SW 1271 (cell line): ENCODE measurements at regions not wholly inside any gene's neighbourhood (a gene's known extent, or its start where the extent isn't known, plus 50 kb on each side); places are given as distances from the start of the nearest gene placed in this dataset.
"Not testable (repeated sequence)": the region's sequence is repeated elsewhere in the genome, so short reads cannot be mapped to it uniquely, and the experiment has no call there.

Experiments used
- DNase-seq, 2 experiments: peaks; one replicate each; lab custom pipeline; 2025; lab: John Stamatoyannopoulos, UW

- no peak for DNase-seq
These were observed 253.7 kb upstream of the ANXA10 start for GRCh38 chr4:167838686-167839085.

DNA sequence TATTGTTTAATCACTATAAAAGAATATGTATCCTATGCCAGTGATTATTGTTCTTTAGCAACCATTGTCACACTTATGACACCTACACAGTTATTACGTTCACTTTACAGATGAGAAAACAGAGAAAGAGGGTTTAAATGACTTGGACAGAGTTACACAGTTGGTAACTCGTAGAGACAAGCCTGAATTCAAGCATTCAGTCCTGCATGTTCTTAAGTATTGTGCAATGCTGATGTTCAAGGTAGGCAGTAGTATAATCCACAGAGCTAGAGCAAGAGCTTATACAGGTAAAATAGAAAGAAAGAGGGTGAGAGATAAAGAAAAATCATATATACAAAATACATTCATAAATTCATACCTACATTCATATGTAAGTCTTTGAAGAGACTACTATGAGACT, 249.8 kb upstream of the ANXA10 start:
- DNase-seq = no peak

DNA sequence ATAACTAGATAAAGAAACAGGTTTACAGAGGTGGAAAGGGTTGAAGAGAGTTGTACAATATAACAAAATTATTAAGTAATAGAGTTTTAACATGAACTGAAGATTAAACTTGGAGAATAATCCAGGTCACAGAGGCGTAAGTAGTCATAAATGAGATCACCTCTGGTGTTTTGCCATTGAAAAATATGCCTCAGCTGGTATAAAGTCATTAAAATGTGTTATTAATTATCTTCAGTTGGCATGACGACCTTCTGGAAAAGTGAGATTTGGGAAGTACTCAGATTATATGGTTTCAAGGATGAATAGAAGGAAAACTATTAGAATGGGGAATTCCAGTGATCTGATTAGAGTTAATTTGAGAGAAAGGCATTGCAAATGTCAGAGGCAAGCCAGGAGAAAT, 237.5 kb upstream of the ANXA10 start:
- no peak for DNase-seq

- DNase-seq = not testable (repeated sequence)
These were observed 234.2 kb upstream of the ANXA10 start for GRCh38 chr4:167858127-167858526.

DNA sequence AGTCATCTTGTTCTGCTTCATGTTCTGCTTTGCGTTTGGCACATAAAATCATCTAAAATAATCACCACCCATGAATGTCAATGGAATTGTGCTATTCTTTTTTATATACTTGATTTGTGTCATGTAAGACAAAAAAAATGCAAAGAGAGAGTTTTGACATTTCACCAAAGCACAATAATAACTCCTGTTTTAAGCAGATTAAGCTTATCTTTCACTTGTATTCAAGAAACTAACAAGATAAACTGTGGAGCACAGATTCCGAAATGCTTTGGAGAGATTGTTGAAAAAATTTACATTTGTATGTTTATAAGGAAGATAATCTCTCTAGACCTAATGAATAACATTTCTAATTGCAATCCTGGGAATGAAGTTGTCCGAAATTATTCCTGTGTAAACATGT, 225.1 kb upstream of the ANXA10 start:
- DNase-seq = no peak

- no peak for DNase-seq
These were observed 224.2 kb upstream of the ANXA10 start for GRCh38 chr4:167868163-167868562.

GRCh38 chr4:167873496-167873895, 218.8 kb upstream of the ANXA10 start:
- DNase-seq = no peak

- DNase-seq = not testable (repeated sequence)
These were observed 216.2 kb upstream of the ANXA10 start for GRCh38 chr4:167876091-167876490.

DNA sequence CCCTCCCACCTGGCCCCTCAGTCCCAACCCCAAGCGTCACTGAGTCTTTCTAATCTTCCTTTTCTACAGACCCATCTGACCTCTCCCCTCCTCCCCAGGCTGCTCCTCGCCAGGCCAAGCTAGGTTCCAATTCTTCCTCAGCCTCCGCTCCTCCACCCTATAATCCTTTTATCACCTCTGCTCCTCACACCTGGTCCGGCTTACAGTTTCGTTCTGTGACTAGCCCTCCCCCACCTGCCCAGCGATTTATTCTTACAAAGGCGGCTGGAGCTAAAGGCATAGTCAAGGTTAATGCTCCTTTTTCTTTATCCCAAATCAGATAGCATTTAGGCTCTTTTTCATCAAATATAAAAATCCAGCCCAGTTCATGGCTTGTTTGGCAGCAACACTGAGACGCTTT, 214.5 kb upstream of the ANXA10 start:
- DNase-seq = not testable (repeated sequence)

DNA sequence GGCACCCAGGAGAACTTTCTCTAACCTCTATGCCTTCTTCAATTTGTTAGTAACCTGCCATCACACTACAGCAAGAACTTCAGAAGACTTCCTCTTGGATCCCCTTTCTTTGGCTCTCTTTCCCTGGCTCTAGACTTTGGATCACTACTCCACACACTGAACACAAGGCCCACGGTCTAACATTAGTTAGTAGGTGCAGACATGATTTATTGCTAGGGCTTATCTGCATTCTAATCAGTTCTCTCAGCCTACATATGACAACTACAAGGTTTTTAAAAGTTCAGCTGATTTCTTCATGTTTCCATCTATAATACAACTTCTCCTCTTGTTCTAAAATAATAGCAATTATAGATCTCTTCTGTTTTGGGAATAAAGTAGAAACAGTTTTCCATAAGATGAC, 209.1 kb upstream of the ANXA10 start:
- no peak for DNase-seq

DNA sequence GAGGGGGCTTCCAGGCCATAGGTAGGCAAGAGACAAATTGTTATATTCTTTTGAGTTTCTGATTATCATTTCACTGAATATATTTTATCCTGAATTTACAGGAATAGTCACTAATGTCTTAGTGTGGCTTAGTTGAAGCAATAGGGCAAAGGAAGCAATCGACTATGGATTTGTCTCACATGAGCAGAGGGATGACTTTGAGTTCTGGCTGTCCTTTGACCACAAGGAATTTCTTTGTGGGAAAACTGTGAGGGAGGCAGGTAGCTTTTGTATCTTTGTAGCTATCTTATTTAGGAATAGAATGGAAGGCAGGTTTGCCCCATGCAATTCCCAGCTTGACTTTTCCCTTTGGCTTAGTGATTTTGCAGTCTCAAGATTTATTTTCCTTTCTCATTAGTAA, 207.3 kb upstream of the ANXA10 start:
- DNase-seq = no peak

GRCh38 chr4:167885872-167886271, 206.5 kb upstream of the ANXA10 start:
- no peak for DNase-seq

- DNase-seq = no peak
These were observed 204.6 kb upstream of the ANXA10 start for GRCh38 chr4:167887726-167888125.

DNA sequence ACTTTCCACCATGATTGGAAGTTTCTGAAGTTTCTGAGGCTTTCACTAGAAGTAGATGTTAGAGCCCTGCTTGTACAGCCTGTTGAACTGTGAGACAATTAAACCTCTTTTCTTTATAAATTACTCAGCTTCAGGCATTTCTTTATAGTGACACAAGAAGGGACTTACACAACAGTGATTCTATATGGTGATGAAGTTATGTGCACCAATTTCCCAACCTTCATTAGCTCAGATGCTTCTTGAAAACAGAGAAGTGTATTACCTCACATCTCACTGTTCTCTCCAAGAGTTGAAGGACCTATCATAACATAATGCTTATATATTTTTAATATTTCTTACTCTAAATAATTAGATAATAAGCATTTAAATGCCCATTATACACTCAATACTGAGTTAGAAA, 202.1 kb upstream of the ANXA10 start:
- no peak for DNase-seq

DNA sequence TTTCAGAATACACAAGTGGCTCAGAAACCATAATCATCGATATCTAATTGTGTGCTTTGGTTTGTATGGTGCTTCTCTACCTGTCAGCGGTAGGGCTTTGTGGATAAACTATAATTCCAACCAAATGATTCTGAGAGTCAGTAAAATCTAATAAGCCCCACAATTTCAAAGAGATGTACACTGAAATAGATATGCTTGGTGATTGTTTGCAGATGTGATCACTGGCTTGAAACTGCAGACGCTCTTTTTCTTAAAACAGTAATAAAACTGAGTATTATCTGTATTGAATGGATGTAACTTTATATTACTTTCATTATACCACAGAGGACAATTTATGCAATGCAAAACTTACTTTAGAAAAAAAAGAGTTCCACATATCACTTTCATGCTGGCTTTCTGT, 198.8 kb upstream of the ANXA10 start:
- no peak for DNase-seq

GRCh38 chr4:167896260-167896659, 196.1 kb upstream of the ANXA10 start:
- not testable (repeated sequence) for DNase-seq

DNA sequence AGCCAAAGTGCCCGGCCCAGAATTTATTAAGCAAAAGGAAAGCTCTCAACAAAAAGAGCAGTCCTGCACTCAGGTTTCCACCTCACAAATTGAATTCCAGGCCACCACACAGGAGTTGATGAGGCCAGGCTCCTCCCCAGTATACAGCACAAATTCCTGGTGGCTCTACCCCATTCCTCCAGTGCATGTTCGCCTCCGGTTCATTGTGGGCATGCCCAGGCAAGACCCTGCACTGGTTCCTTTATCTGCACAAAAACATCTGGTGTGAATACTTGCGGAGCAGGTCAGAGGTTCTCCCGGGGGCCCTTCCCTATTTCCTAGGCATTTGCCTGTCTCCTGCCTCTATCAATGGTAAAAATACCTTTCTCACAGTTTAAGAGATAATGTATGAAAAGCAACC, 195.2 kb upstream of the ANXA10 start:
- DNase-seq = no peak

GRCh38 chr4:167903291-167903721, 189.0 kb upstream of the ANXA10 start:
- DNase-seq = peak in 1 of 2 experiments; percentile 7

DNA sequence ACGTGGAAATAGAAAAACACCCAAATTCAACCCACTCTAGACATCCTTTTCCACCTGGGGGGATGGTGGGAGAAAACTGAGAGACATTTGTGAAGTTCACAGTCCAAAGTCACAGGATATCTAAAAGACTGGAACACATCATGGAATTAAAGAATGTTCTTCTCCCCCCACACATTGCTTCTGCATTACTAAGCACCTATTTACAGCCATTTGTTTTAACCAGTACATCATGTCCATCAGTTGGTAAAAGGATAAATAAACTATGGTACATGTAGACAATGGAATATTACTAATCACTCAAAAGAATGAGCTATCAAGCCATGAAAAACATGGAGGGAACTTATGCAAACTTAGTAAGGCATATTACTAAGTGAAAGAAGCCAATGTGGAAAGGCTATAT, 185.5 kb upstream of the ANXA10 start:
- no peak for DNase-seq

GRCh38 chr4:167908816-167909215, 183.5 kb upstream of the ANXA10 start:
- no peak for DNase-seq

DNA sequence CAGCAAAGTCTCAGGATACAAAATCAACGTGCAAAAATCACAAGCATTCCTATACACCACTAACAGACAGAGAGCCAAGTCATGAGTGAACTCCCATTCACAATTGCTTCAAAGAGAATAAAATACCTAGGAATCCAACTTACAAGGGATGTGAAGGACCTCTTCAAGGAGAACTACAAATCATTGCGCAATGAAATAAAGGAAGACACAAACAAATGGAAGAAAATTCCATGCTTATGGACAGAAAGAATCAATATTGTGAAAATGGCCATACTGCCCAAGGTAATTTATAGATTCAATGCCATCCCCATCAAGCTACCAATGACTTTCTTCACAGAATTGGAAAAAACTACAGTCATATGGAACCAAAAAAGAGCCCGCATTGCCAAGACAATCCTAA, 179.8 kb upstream of the ANXA10 start:
- not testable (repeated sequence) for DNase-seq

DNA sequence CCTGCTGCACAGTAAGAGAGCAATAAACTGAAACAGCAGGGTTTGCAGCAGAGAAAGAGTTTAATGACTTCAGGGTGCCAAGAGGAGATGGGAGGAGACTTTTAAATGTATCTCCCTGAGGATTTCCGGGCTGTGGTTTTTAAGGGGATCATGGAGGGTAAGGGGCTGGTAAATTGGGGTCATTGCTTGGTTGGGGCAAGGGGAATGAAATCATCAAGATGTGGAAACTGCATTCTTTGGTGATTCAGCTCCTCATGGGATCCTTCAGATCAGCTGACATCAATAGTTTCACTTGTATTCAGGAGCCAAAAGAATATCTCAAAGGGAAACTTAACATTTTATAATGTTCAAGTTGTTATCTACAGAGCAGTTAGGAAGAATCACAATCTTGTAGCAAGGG, 174.3 kb upstream of the ANXA10 start:
- no peak for DNase-seq

- DNase-seq = no peak
These were observed 162.2 kb upstream of the ANXA10 start for GRCh38 chr4:167930166-167930565.

- DNase-seq = no peak
These were observed 158.1 kb upstream of the ANXA10 start for GRCh38 chr4:167934216-167934615.
